H1 (cell line): ENCODE measurements at regions not wholly inside any gene's neighbourhood (a gene's known extent, or its start where the extent isn't known, plus 50 kb on each side); places are given as distances from the start of the nearest gene placed in this dataset.

Source experiments
- BRCA1 ChIP-seq: IDR thresholded peaks from 2 replicates; pipeline ENCODE4 v1.6.1; 2012; ENCODE audit warnings: low read depth, low read length, improper control_type of control experiment
- CBX8 ChIP-seq: fragments of 300-800, 300-1000 bp; sonication (generic); IDR thresholded peaks from 2 replicates; pipeline ENCODE4 v1.7.1; 2016; ENCODE audit warnings: low read depth, low read length, borderline replicate concordance
- GABPA ChIP-seq: IDR thresholded peaks from 2 replicates; pipeline ENCODE4 v1.6.1; 2011; ENCODE audit warnings: mild to moderate bottlenecking, low read length, moderate library complexity, borderline replicate concordance; ENCODE audit not compliant: insufficient read depth
- MAFK ChIP-seq: IDR thresholded peaks from 2 replicates; pipeline ENCODE4 v1.6.1; 2012; ENCODE audit warnings: low read depth, mild to moderate bottlenecking, improper control_type of control experiment, low read length
- TF ChIP-seq, protein P1 (sequence below): IDR thresholded peaks from 2 replicates; pipeline ENCODE4 v1.6.1; 2011; ENCODE audit warnings: low read length, improper control_type of control experiment

DNA sequence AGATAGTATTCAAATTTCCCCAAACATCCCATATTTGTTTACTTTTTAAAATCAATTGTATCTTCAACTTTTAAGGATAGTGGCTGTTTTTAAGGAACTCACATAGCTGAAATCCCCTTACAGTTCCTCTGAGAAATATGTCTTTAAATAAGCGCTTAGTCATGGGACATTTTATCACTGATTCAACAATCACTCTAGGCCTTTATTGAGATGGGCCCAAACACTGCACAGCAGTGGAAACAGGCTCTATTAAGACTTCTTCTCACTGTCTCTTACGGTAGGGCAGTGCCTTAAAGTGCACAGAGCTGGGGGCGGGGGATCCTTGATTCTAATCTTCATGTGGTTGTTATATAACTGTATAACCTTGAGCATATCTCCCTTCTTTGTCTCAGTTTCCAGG is 59.8 kb upstream of the RREB1 start (continued):
- TF ChIP-seq, protein P1, sequence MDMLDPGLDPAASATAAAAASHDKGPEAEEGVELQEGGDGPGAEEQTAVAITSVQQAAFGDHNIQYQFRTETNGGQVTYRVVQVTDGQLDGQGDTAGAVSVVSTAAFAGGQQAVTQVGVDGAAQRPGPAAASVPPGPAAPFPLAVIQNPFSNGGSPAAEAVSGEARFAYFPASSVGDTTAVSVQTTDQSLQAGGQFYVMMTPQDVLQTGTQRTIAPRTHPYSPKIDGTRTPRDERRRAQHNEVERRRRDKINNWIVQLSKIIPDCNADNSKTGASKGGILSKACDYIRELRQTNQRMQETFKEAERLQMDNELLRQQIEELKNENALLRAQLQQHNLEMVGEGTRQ = no peak
- TF ChIP-seq BRCA1 = no peak
- no peak for TF ChIP-seq CBX8
- TF ChIP-seq MAFK = no peak
- no peak for TF ChIP-seq GABPA
